ELF-1 (cell line): ENCODE measurements at regions not wholly inside any gene's neighbourhood (a gene's known extent, or its start where the extent isn't known, plus 50 kb on each side); places are given as distances from the start of the nearest gene placed in this dataset.

Source experiments
- DNase-seq: peaks from one replicate; pipeline ENCODE4 v3.0.0-alpha.2; 2016; ENCODE audit warnings: low read depth, low spot score

DNA sequence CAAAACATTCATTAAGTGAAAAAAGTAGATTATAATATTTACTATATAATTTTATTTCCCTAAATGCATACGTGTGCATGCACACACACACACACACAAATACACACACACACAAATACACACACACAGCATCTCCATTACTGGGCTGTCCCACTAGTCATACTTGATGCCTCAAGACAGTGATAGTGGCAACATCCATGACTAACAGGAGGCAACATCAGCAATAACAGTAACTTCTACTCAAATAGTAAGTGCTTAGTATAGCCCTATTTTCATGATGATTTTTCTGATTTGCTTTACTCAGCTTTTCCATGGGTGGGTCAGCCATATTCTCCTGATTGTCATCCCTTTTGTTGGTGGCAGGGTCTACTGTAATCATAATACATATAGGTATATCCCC lies 325.9 kb upstream of the TEX13C start:
- DNase-seq = no peak

DNA sequence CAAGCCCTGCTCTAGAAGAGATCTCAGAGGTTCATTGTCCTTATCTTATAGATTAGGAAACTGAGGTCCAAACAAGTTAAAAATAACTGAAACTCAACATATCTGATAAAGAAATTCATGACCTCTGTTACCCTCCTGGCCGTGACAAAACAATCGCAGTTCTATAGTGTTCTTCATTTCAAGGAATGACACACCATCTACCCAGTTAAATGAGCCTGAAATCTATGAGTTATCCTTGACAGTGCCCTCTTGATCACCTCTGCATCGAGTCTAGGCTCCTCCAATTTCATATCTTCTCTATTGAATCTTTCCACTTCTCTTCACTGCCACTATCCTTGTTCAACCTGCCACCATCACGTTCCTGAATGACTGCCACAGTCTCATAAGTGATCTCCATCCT lies 325.3 kb upstream of the TEX13C start:
- DNase-seq = no peak

- DNase-seq = no peak
These were observed 315.8 kb upstream of the TEX13C start for GRCh38 chrX:125003746-125004446.

DNA sequence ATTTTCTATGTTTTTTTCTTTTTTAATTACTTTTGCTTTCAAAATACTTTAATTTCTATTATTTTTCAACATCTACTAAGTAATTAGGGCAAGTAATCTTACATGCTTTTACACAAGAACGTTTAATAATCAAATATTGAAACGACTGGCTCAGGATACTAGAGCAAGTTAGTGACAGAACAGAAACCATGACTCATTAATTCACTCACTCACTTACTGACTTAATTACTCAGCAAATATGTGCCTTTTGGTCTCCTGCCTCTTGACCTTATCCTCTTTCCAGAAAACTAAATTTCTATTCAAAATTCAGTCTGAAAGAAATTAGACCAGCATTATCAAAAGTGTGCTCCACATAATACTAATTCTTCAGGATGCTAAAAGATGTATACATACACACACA lies 314.9 kb upstream of the TEX13C start:
- DNase-seq = no peak

DNA sequence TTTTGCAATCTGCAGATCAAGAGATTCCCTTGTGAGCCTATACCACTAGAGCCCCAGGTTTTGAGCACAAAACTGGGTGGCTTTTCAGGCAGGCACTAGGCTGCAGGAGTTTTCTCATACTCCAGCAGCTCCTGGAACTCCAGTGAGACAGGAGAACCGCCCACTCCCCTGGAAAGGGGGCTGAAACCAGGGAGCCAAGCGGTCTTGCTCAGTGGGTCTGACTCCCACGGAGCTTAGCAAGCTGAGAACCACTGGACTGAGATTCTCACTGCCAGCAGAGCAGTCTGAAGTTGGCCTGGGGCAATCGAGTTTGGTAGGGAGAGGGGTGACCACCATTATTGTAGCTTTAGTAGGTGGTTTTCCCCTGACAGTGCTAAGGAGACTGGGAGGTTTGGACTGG lies 313.8 kb upstream of the TEX13C start:
- peak; percentile 3 for DNase-seq

- no peak for DNase-seq
These were observed 313.0 kb upstream of the TEX13C start for GRCh38 chrX:125006704-125007103.

DNA sequence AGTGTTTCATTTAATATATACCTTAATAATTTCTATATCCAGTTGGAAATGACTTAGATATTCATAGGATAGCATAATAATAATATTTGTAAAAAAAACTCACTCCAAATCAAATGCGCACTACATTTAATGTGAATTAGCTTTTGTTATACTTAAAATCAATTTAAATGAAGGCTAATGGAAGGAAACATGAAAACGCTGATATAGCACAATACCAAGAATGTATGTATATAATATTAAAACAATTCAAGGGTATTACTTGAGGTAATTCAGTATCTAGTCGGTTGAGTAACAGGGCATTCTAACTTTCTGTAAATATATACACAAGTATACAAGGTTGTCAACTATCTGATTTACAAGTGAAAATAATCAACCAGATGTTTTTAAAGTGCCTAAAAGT lies 307.1 kb upstream of the TEX13C start:
- no peak for DNase-seq

DNA sequence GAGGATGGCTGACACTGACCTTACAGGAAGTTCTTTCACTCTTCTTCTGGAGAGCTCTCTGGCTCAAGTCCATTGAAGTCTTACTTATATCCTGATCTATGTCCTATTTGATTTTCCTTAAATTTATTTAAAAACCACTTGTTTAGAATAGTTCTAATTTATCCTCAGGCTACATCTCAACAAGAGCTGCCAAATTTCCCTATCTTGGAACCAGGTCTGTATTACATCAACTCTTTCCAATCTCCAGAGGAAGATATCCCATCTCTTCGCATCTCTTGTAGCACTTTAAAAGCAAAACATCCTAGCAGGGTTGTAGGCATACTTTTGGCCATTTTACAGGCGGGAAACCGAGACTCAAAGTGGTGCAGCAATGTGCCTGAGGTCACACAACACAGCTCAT lies 290.5 kb upstream of the TEX13C start:
- no peak for DNase-seq
